OCI-LY1 (cell line): ENCODE measurements at regions not wholly inside any gene's neighbourhood (a gene's known extent, or its start where the extent isn't known, plus 50 kb on each side); places are given as distances from the start of the nearest gene placed in this dataset.

Experiments used
- EZH2 ChIP-seq: fragments of 200-600 bp; sonication (generic), shearing (Covaris generic); IDR thresholded peaks from 2 replicates; pipeline ENCODE4 v1.8.0; 2017; ENCODE audit warnings: borderline replicate concordance, mixed run types, mild to moderate bottlenecking, antibody characterized with exemption, low read length, moderate library complexity, mixed read lengths
- TF ChIP-seq, protein P1 (sequence below): fragments of 200-600 bp; sonication (generic), shearing (Covaris generic); IDR thresholded peaks from 2 replicates; pipeline ENCODE4 v1.5.1; 2017; ENCODE audit warnings: mild to moderate bottlenecking, antibody characterized with exemption, low read length, moderate library complexity, mixed read lengths

DNA sequence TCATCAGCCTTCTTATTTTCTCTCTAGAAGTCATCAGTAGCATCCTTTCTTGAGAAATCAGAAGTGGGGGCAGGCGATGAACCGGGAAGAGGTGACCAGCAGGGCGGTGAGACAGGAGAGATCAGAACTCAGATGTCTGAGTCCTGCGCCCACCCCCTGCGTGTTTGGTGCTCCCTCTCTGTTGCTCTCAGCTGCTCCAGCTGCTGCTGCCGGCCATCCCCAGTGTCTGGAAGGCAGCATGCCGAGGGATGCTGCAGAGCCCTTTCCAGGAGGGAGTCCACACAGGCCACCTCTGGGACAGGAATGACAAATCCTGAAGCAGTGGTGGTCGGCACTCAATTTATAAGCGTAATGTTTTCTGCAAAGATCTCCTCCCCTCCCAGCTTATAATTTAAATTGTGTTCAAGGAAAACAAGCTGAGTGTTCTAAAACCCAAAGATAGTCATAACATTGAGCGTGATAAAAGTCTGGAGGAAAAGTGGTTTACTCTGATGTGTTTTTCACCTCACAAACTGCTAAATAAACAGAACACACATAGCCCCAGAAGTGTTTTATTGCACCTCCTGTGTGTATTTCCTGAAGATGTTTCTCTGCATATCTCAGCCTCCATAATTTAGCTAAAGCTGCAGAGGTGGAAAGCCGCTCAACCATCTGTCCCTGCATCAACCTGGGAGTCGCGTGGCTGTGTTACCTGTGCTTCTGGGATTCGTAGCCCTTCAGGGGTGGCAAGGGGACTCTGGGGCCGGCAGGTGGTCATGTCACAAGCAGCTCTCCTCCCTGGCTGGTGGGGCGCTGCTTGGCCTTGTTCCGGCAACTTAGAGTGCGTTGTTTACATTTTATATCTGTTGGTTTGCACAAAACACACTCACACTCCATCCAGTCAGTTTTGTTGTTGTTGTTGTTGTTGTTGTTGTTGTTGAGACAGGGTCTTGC, 191.2 kb downstream of the USP12 start:
- TF ChIP-seq, protein P1, sequence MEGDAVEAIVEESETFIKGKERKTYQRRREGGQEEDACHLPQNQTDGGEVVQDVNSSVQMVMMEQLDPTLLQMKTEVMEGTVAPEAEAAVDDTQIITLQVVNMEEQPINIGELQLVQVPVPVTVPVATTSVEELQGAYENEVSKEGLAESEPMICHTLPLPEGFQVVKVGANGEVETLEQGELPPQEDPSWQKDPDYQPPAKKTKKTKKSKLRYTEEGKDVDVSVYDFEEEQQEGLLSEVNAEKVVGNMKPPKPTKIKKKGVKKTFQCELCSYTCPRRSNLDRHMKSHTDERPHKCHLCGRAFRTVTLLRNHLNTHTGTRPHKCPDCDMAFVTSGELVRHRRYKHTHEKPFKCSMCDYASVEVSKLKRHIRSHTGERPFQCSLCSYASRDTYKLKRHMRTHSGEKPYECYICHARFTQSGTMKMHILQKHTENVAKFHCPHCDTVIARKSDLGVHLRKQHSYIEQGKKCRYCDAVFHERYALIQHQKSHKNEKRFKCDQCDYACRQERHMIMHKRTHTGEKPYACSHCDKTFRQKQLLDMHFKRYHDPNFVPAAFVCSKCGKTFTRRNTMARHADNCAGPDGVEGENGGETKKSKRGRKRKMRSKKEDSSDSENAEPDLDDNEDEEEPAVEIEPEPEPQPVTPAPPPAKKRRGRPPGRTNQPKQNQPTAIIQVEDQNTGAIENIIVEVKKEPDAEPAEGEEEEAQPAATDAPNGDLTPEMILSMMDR = no peak
- TF ChIP-seq EZH2 = no peak
